Heart right ventricle (tissue), 16 donors: ENCODE measurements at regions not wholly inside any gene's neighbourhood (a gene's known extent, or its start where the extent isn't known, plus 50 kb on each side); places are given as distances from the start of the nearest gene placed in this dataset.

Experiments
- ATAC-seq, 8 donors: fragments of 200-7000 bp; cut with Tn5 transposase; one replicate each; pipeline ENCODE4 v1.9.1; 2020; ENCODE audit warnings: mild to moderate bottlenecking in 8 of 8, moderate library complexity in 8 of 8, moderate number of reproducible peaks in 1 of 8
- DNase-seq, 2 donors: peaks; one replicate each; pipeline ENCODE4 v3.0.0-alpha.2; 2020
- H3K27ac ChIP-seq, 10 donors: fragments of 200-600 bp; sonication (generic) in 2 of 10; one replicate each; pipeline versions ENCODE4 v1.5.0 to v1.8.0; 2020 to 2022; ENCODE audit warnings: mild to moderate bottlenecking in 3 of 10
- H3K27me3 ChIP-seq, 7 donors: fragments of 200-600 bp; one replicate each; pipeline ENCODE4 v1.8.0; 2021 to 2022; ENCODE audit warnings: mild to moderate bottlenecking in 2 of 7
- H3K36me3 ChIP-seq, 9 donors: fragments of 200-600 bp; sonication (generic) in 1 of 9; one replicate each; pipeline versions ENCODE4 v1.5.0 to v1.8.0; 2020 to 2022; ENCODE audit warnings: mild to moderate bottlenecking in 2 of 9
- H3K4me1 ChIP-seq, 9 donors: fragments of 200-600 bp; sonication (generic) in 1 of 9; one replicate each; pipeline versions ENCODE4 v1.5.0 to v1.8.0; 2020 to 2022; ENCODE audit warnings: mild to moderate bottlenecking in 4 of 9
- H3K4me3 ChIP-seq, 10 donors: fragments of 200-600 bp; sonication (generic) in 2 of 10; one replicate each; pipeline versions ENCODE4 v1.5.0 to v1.8.0; 2020 to 2022; ENCODE audit warnings: mild to moderate bottlenecking in 7 of 10, moderate library complexity in 2 of 10
- H3K9me3 ChIP-seq, 11 donors: fragments of 200-600 bp in 10 of 11; sonication (generic) in 2 of 11; one replicate each; pipeline versions ENCODE4 v1.5.0 to v1.8.0; 2013 to 2022; ENCODE audit warnings: mild to moderate bottlenecking in 2 of 11, control low read depth in 1 of 11, moderate library complexity in 1 of 11
- WGBS, 2 donors: extraction: QIAGEN DNeasy Blood & Tissue Kit; methylation state at CpG; one replicate each; pipeline ENCODE4 v1.1.7; 2013; ENCODE audit warnings: inconsistent platforms in 1 of 2; 5-methylcytosine and 5-hydroxymethylcytosine counted together
- intact Hi-C, 10 donors: fragments of 100-400 bp; cut with DNase I; formaldehyde crosslinking; loops; one replicate each; pipeline versions ENCODE4 v1.11.1 to v1.14.2; 2022
- TF ChIP-seq, protein P1 (sequence below), 9 donors: fragments of 200-600 bp; sonication (generic) in 2 of 9; IDR thresholded peaks; one replicate each; pipeline versions ENCODE4 v1.5.0 to v1.8.0; 2021 to 2022; ENCODE audit warnings: antibody characterized with exemption in 9 of 9, mild to moderate bottlenecking in 5 of 9, moderate library complexity in 1 of 9
- donor health status: Arrhythmogenic right ventricular cardiomyopathy.
- donor health status: ischemic (EF 13 %, LVEDD 7.1; RV severe dilation, severe dysfunction).
- donor health status: healthy with polysubstance abuse.
- donor health status: DM: no; HTN: yes; CAD: no.
- donor health status: DM: no; HTN: no; CAD: no.
- donor health status: ischemic (EF 25% LVEDD 6.9; RV normal size, moderate dysfunction).
- donor health status: ischemic (EF 25% LVEDD 5.7; RV mildly dilated, moderate dysfunction).
- donor health status: healthy.
- donor health status: DM: yes; HTN: yes; CAD: no.
- donor health status: Ischemic cardiomyopathy.
- donor health status: ischemic (EF 35%, LVEDD 5.7; RV mildly dilated, moderate dysfunction).
- donor health status: nonischemic (EF 11% LVEDD 7.7; RV severe dilation, severe dysfunction).
- donor health status: DM: yes; HTN: yes; CAD: no.
- donor health status: PGD.
- donor health status: ischemic (EF 29% LVEDD 5.4; RV normal size, mild dysfunction).
- donor health status: nonischemic (EF 23%, LVEDD 6.1; RV moderate dilation, normal function).

DNA sequence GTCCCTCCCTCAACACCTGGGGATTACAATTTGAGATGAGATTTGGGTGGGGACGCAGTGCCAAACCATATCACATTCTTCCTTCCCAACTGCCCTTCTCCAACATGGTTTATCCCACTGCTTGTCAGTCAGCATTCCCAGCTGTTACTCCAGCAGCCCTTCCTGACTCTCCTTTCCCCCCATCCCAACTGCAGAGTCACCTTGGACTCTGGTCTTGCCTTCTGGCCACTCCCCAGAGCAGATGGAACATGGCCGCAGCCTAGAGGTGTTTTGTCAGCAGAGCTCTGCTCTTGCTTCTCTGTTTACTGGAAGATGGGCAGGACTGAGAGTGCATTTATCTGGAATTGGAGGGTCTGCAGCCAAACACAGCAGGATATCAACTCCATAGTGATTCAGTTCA lies 51.2 kb upstream of the MEX3C start:
- intact Hi-C loops: no loop called here
- Histone ChIP-seq H3K4me3 (no peak overlapping the region), H3K27ac (no peak overlapping the region), H3K9me3 (no peaks in the 10 kb centered on the region), H3K4me1 (no peaks in the 10 kb centered on the region), H3K27me3 (no peaks in the 10 kb centered on the region), H3K36me3 (no peaks in the 10 kb centered on the region)
- DNase-seq: no peak
- ATAC-seq: no peak
- TF ChIP-seq, protein P1, sequence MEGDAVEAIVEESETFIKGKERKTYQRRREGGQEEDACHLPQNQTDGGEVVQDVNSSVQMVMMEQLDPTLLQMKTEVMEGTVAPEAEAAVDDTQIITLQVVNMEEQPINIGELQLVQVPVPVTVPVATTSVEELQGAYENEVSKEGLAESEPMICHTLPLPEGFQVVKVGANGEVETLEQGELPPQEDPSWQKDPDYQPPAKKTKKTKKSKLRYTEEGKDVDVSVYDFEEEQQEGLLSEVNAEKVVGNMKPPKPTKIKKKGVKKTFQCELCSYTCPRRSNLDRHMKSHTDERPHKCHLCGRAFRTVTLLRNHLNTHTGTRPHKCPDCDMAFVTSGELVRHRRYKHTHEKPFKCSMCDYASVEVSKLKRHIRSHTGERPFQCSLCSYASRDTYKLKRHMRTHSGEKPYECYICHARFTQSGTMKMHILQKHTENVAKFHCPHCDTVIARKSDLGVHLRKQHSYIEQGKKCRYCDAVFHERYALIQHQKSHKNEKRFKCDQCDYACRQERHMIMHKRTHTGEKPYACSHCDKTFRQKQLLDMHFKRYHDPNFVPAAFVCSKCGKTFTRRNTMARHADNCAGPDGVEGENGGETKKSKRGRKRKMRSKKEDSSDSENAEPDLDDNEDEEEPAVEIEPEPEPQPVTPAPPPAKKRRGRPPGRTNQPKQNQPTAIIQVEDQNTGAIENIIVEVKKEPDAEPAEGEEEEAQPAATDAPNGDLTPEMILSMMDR (IDR thresholded peaks at IDR 0.05): no peak
- 88 to 95% methylated on average over 2 of the region's 2 CpGs for WGBS, 2 donors

DNA sequence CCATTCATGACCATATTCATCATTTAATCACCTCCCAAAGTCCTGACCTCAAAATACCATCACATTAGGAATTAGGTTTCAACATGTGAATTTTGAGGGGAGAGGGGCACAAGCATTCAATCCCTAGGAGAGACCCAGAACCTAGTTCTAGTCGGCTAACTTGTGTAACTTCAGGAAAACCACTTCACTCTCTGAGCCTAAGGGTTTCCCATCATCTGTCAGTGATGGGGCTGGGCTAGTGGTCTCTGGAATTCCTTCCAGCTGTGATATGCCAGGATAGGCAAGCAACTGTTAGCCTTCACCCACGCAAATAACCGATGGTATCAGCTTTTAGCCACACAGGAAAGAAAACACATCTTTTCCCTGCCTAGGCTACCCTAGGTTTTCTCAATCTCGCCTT lies 52.5 kb upstream of the MEX3C start:
- intact Hi-C loops: no loop called here
- Histone ChIP-seq H3K4me3 (no peak overlapping the region), H3K27me3 (no peaks in the 10 kb centered on the region), H3K27ac (no peak overlapping the region), H3K36me3 (no peaks in the 10 kb centered on the region), H3K9me3 (no peaks in the 10 kb centered on the region), H3K4me1 (no peaks in the 10 kb centered on the region)
- ATAC-seq: no peak
- no peak for DNase-seq
- TF ChIP-seq, protein P1 (IDR thresholded peaks at IDR 0.05): no peak
- 49 to 52% methylated on average over 4 of the region's 4 CpGs for WGBS, 2 donors

DNA sequence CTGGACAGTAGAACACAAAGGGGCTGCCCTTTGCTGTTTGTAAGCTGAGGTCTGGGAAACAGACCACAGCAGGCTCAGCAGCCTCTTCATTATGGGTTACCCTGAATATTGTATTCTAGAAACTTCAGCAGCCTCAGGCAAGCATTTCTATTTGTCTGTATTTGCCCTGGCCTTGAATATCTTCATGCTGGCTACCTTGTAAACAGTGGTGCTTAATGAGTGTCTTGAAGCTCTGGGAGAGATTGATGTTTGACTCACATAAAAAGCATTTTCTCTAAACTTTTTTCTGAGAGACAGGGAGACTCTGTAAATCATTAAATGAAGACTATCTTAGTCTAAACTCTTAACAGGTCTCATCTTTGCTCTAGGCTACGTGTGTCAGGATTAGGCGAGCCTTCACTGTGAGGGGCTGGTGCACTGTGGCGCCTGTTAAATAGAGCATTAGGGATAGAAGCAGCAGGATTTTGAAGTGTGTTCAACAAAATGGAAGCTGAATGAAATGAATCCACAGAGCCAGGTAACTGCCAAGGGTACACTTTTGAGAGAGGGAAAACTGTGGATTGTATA lies 53.1 kb upstream of the MEX3C start:
- WGBS, 2 donors: 88 to 91% methylated on average over 3 of the region's 3 CpGs
- H3K4me3 ChIP-seq: no peak overlapping the region
- H3K27me3 ChIP-seq: no peaks in the 10 kb centered on the region

DNA sequence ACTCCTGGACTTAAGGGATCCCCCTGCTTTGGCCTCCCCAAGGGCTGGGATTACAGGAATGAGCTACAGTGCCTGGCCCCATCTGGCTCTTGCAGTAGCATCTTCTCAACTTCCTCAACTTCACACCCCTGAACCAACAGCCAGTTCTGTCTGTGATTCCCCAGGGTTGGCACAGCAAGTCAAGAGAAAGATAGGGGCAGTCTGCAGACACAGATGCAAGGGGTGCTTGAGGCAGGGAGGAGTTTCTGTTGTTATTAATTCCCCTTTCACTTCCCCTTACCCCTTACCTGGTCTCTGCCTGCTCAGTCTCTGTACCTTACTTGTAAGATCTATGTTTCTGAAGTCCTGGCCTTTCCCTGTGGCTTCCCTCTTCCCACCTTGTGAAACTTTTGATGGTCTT lies 54.1 kb upstream of the MEX3C start:
- H3K4me1 ChIP-seq: peaks cover 0 to 3% (median 0%) of the 10 kb centered on the region in 9 donors
- intact Hi-C loops: no loop called here
- no peak overlapping the region for H3K27ac ChIP-seq
- TF ChIP-seq, protein P1 (IDR thresholded peaks at IDR 0.05): no peak
- H3K36me3 ChIP-seq: no peaks in the 10 kb centered on the region
- ATAC-seq (no peak), DNase-seq (no peak)
- H3K4me3 ChIP-seq: no peak overlapping the region
- no peaks in the 10 kb centered on the region for H3K9me3 ChIP-seq
- no peaks in the 10 kb centered on the region for H3K27me3 ChIP-seq

More for the DNA sequence above, 53.1 kb upstream of the MEX3C start:
- no peaks in the 10 kb centered on the region for H3K36me3 ChIP-seq
- intact Hi-C loops: no loop called here
- TF ChIP-seq, protein P1 (IDR thresholded peaks at IDR 0.05): no peak
- no peaks in the 10 kb centered on the region for H3K4me1 ChIP-seq
- no peak overlapping the region for H3K27ac ChIP-seq
- no peak for ATAC-seq
- DNase-seq: no peak
- H3K9me3 ChIP-seq: no peaks in the 10 kb centered on the region
